Stimulated activated naive CD8-positive, alpha-beta T cell treated with anti-CD3 and anti-CD28 coated beads, Interleukin-15, amount 100 ng/mL, for 72 hours (primary cell): ENCODE measurements at regions not wholly inside any gene's neighbourhood (a gene's known extent, or its start where the extent isn't known, plus 50 kb on each side); places are given as distances from the start of the nearest gene placed in this dataset.

Source experiments
- ATAC-seq: fragments of 150-1000 bp; cut with Tn5 transposase; 2 replicates; pipeline ENCODE4 v1.10.0; 2021; ENCODE audit warnings: mild to moderate bottlenecking, moderate library complexity
- DNase-seq, 2 donors: peaks; one replicate each; pipeline ENCODE4 v3.0.0; 2021 to 2022
- H3K27ac Mint-ChIP-seq, 2 donors: one replicate each; pipeline ENCODE4 v1.8.0; 2022; ENCODE audit warnings: mild to moderate bottlenecking in 2 of 2, mixed read lengths in 2 of 2, moderate library complexity in 2 of 2
- H3K27me3 Mint-ChIP-seq: one replicate; pipeline ENCODE4 v1.8.0; 2022; ENCODE audit warnings: mixed read lengths
- H3K4me1 Mint-ChIP-seq: one replicate; pipeline ENCODE4 v1.8.0; 2022; ENCODE audit warnings: mild to moderate bottlenecking, mixed read lengths
- H3K4me3 Mint-ChIP-seq, 2 donors: one replicate each; pipeline ENCODE4 v1.8.0; 2022; ENCODE audit warnings: mild to moderate bottlenecking in 2 of 2, mixed read lengths in 2 of 2, moderate library complexity in 1 of 2
- H3K9me3 Mint-ChIP-seq, 2 donors: one replicate each; pipeline ENCODE4 v1.8.0; 2022; ENCODE audit warnings: mixed read lengths in 2 of 2

DNA sequence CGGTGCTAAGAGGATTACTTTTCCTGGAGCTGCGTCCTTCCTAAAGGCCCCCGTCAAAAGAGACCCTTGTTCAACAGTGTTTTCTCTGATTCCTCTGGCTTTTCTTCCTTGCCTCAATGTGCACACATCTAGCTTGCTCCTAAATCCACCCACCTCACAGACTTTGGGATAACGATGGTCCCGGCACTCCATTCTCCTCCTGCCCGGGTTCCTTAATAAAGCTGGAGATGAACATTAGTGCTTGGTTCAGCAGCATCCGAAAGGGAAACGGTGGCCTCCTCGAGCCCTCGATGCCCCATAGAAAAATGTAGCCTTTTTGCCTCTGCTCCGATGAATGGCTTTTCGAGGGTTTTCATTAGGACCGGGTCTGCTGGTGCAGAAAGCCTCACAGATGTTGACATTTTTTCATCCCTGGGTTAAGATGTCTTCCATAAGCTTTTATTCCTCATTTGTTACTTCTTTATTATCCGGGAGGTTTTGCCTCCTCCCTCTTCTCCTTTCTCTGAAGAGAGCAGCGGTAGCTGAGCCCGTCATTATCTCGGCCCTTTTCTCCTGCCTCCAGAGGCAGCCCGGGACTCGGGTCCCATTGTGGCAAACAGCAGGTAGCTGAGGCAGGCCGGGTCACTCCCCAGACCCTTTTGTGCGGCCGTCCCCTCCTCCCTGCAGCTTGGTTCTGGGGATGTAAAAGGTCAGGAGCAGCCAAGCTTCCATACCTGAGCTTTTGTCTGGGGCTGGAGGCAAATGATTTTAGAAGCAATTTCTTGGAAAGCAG lies 64.6 kb downstream of the CPN2 start:
- H3K27me3 Mint-ChIP-seq, result peaks cover 17% of the 10 kb centered on the region
- no peaks in the 10 kb centered on the region for H3K4me1 Mint-ChIP-seq
- no peak for ATAC-seq
- DNase-seq, result no peak
- H3K4me3 Mint-ChIP-seq, result no peak overlapping the region
- H3K27ac Mint-ChIP-seq, result no peak overlapping the region
- H3K9me3 Mint-ChIP-seq, result no peaks in the 10 kb centered on the region

- H3K4me3 Mint-ChIP-seq, result no peak overlapping the region
- H3K4me1 Mint-ChIP-seq, result no peaks in the 10 kb centered on the region
- no peak for DNase-seq
- ATAC-seq, result no peak
- H3K9me3 Mint-ChIP-seq, result no peaks in the 10 kb centered on the region
- peaks cover 11% of the 10 kb centered on the region for H3K27me3 Mint-ChIP-seq
- no peak overlapping the region for H3K27ac Mint-ChIP-seq
Measured at GRCh38 chr3:194287374-194287773, 63.8 kb downstream of the CPN2 start.

GRCh38 chr3:194287977-194288706 lies 63.0 kb downstream of the CPN2 start:
- Mint-ChIP-seq H3K4me1 (no peaks in the 10 kb centered on the region), H3K27ac (no peak overlapping the region), H3K4me3 (no peak overlapping the region), H3K9me3 (no peaks in the 10 kb centered on the region), H3K27me3 (peaks cover 14% of the 10 kb centered on the region)
- DNase-seq, result no peak
- no peak for ATAC-seq
